ENCODE measurements at regions not wholly inside any gene's neighbourhood (a gene's known extent, or its start where the extent isn't known, plus 50 kb on each side); places are given as distances from the start of the nearest gene placed in this dataset.

DNA sequence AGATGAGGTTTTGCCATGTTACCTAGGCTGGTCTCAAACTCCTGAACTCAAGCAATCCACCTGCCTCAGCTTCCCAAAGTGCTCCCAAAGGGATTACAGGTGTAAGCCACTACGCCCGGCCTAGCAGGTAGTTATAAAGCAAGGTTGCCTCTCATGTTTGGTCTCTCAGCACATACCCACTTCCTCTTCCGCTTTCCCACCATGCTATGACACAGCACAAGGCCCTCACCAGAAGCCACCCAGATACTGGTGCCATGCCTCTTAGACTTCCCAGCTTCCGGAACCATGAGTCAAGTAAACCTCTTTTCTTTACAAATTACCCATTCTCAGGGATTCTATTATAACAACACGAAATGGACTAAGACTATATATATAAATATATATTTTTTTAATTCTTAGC is 143.6 kb downstream of the COPRS start:
- DNase-seq (ENCODE audit: low spot score), result no peak

- DNase-seq (ENCODE audit: low spot score), result no peak
These were observed 154.6 kb downstream of the COPRS start for GRCh38 chr17:31704483-31704882.

- DNase-seq (ENCODE audit: low spot score), result no peak
These were observed 157.0 kb downstream of the COPRS start for GRCh38 chr17:31702041-31702440.

- DNase-seq (ENCODE audit: low spot score), result no peak
These were observed 158.1 kb downstream of the COPRS start for GRCh38 chr17:31700973-31701372.

DNA sequence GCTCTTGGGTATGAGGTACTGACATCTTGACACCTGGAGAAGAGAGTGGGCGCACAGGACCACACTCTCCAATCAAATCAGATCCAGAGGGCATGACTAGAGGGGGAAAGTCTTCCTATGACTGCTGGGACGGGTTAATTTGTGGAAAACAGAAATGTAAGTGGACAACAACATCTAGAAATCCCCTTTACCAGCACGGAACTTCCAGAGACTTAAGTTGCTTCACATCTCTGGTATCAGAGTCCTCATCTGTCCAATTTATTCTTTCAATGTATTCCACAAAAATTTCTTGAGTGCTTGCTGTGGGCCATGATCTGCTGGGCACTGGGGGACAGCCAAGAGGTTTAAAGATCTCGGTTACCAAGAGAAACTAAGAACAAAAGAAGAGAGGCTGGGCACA is 159.2 kb downstream of the COPRS start:
- DNase-seq (ENCODE audit: low spot score), result no peak

- no peak for DNase-seq (ENCODE audit: low spot score)
These were observed 159.8 kb downstream of the COPRS start for GRCh38 chr17:31699281-31699680.

GRCh38 chr17:31698751-31699150 is 160.3 kb downstream of the COPRS start:
- no peak for DNase-seq (ENCODE audit: low spot score)

DNA sequence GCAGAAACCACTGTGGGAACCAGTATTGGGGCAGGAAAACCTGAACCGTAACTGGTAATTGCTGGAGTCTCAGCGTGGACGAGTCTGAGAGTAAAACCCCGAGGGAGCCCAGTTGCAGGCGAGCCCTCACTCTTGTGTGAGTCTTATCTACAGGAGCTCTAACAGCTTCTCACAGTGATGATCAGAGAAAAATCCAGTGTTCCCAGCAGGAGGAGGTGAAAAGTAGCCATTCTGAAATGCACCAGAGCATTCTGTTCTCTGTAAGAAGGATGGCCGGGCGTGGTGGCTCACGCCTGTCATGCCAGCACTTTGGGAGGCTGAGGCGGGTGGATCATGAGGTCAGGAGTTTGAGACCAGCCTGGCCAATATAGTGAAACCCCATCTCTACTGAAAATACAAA is 161.2 kb downstream of the COPRS start:
- no peak for DNase-seq (ENCODE audit: low spot score)

DNA sequence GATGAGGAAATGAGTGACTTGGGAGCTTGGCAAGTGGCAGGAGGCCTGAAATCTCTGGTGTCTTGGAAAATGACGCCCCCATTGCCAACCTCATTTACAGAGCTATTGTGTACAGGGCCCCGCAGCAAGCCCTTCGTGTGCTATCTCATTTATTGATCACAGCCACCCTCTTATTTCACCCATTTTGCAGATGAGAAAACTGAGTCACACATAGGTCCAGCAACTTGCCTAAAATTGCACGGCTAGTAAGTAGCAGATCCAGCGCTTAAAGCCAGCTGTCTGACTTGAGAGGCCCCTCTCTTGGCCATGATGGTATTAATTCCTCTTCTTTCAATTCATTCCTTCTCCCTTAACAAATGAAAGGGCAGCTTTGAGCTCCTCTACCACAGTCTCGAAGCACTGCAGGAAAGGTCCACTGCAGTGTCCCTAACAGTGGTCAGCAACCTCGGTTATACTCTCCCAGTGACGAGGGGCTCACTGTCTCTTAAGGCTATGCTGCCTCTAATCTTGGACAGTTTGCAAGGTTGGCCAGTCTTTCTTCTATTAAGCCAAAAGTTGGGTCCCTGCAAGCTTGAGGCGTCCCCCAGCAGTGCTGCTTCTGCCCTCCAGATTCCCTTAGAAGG is 162.2 kb downstream of the COPRS start:
- no peak for DNase-seq (ENCODE audit: low spot score)

- peak; percentile 98 for DNase-seq (ENCODE audit: low spot score)
These were observed 162.9 kb downstream of the COPRS start for GRCh38 chr17:31696184-31696602.

DNA sequence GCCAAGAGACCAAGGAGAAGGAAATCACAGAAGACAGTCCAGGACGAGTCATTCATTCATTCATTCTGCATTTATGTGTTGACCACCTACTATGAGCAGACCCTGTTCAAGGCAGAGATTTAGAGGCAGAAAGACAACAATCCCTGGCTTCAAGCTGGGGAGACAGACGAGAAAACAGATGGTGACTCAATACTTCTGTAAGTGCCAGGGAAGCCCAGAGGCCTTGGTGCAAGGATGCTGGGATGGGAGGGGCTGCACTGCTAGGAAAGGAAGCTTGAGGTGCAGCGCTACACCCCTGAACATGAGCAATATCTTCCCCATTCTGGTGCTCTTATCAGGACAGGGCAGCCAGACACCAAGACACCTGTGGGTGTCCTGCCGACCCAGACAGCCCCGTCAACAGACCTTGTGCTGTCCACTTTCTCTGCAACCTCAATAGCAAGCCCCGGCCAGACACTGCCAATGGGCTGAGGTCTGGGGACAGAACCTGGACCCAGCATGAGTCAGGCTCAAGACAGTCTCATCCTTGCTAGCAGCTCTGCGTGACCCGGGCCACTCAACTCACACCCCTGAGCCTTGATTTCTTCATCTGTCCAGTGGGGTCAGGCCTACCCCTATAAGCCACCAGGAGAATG is 163.5 kb downstream of the COPRS start:
- peak; percentile 54 for DNase-seq (ENCODE audit: low spot score)

DNA sequence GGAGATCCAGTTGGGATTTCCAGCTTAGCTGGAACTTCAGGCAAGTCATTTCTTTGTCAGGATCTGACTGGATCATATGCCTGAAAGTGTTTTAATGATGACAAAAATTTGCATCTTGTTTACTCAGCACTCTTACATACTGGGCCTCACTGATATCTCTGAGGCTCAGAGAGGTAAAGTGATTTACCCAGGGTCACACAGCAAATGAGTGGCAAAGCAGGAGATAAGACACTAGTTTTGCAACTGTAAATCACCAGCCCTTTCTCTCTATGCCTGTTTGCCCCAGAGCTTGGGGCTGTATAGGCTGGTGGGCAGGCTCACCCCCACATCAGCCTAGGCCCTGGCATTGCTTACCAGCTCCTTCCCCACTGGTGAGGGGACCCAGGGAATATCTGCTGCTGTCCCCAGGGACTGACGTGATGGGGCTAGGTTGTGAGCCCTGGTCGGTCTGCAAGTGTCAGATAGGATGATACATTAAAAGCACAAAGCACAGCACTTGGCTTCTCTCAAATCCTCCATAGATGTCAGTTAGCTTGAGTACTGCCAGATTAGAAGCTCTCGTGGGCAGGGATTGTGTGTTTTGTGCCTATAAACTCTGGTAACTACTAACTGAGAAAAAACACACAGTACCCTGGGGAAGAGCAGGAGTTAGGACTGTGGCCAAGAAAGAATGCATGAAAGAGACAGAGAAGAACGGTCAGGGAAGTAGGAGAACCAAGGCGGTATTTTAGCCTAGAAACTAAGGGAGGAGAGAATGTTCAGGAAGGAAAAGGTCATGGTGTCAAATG is 165.4 kb downstream of the COPRS start:
- DNase-seq (ENCODE audit: low spot score), result no peak

- DNase-seq (ENCODE audit: low spot score), result no peak
These were observed 166.4 kb downstream of the COPRS start for GRCh38 chr17:31692632-31693031.

GRCh38 chr17:31692027-31692426 is 167.0 kb downstream of the COPRS start:
- DNase-seq (ENCODE audit: low spot score), result no peak

- DNase-seq (ENCODE audit: low spot score), result no peak
These were observed 167.7 kb downstream of the COPRS start for GRCh38 chr17:31691251-31691905.

GRCh38 chr17:31690151-31690551 is 168.9 kb downstream of the COPRS start:
- no peak for DNase-seq (ENCODE audit: low spot score)

- DNase-seq (ENCODE audit: low spot score), result no peak
These were observed 170.3 kb downstream of the COPRS start for GRCh38 chr17:31688701-31689100.

DNA sequence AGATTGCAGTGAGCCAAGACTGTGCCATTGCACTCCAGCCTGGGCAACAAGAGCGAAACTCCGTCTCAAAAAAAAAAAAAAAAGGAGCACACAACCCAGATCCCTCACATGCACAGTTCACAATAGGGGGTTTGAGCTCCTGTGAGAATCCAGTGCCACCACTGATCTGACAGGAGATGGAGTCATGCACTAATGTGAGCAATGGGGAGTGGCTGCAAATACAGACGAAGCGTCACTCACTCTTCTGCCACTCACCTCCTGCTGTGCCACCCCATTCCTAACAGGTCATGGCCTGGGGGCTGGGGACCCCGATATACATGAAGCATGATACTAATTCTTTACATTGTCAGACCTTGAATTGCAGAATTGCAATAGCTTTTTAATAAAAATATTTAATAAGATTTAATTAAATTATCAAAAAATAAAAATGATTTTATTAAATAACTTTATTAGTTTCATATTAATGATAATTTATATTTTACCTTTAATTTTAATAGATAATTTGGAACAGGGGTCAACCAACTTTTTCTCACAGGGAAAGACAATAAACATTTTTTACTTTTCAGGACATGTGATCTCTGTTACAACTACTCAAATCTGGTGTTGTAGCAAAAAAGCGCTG is 171.4 kb downstream of the COPRS start:
- no peak for DNase-seq (ENCODE audit: low spot score)

- DNase-seq (ENCODE audit: low spot score), result no peak
These were observed 172.5 kb downstream of the COPRS start for GRCh38 chr17:31686495-31686894.

DNA sequence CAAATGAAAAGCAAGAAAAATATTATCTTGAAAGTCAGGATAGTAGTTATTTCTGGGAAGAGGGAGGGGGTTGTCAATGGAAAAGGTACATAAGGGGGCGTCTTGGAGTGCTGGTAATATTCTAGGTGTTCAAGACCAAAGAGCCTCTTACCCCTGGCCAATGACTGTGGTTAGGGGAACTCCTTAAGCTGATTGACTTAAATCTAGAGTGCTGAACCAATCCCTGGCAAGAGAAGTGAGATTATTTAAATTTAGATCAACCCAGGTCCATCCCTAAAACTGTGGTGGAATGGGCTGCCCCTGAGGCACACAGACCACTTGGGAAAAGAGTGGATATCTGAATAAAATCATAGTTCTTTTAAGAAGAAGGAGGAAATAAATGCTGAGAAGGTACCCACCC is 174.1 kb downstream of the COPRS start:
- DNase-seq (ENCODE audit: low spot score), result no peak

DNA sequence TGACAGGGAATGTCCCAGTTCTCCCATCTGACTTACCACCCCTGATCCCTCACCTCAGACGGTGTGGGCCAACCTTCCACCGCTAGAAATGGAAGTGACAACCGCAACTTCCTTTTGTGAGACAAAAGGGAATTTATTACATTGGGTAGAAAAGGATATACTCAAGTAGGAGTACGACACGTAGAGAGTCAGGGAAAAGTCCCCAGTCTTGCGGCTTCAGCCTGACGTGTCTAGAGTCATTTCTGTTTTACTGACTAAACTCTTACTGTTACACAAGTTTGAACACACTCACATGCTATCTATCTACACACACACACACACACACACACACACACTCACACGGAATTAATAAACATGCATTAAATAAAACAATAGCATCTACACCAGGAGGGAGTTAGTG is 178.9 kb downstream of the COPRS start:
- DNase-seq (ENCODE audit: low spot score), result no peak

GRCh38 chr17:31679667-31680066 is 179.4 kb downstream of the COPRS start:
- DNase-seq (ENCODE audit: low spot score), result no peak

All from AG08395 (cell line).